ENCODE measurements at regions not wholly inside any gene's neighbourhood (a gene's known extent, or its start where the extent isn't known, plus 50 kb on each side); places are given as distances from the start of the nearest gene placed in this dataset.

DNA sequence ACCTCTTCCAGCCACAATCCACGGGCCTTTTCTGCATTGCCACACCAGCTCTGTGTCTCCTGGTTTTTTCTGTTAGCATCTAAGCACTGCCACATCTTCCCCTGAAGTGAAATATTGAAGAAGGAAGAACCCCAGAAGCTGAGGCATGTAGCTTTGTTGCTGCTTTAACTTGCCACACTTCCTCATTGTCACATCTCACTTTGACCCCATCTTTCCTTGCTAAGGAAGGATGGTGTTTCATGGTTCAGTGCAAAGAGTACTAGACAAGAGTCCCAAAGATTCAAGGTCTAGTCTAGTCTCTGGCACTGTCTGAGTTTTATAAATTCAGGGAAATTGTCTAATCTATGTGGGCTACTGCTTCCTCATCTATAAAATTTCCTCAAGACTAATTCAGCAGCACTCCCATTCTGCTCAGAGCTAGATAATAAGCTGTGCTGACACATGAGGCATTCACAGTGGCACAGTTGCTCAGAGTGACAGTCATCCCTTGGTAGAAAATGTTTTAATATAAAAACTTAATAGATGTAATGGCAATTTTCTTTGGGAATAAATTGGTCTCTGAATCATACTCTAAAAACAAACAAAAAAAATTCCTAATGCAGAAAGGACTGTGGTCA lies 483.0 kb upstream of the ID2 start:
- Mint-ChIP-seq H3K4me3 (no peak overlapping the region), H3K4me1 (peaks cover 2% of the 10 kb centered on the region)

DNA sequence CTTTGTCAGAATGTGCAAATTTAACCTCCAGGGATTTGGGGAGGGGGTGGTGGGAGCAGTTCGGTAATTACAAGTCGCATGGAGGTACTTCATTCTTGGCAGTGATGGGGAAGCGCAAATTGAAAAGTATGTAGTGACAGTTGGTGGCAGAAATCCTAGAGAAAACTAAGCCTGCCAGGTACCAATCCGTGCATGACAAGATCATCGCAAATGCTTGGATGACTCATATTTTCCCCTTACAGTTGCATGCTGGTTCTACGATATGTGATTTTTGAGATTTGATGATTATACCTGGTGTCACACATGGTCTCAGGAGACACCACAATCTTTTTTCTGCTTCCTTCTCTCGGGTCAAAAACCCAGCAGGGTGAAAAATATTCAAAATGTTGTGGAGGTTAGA lies 479.7 kb upstream of the ID2 start:
- no peaks in the 10 kb centered on the region for H3K36me3 Mint-ChIP-seq (ENCODE audit: low read depth)
- no peaks in the 10 kb centered on the region for H3K4me1 Mint-ChIP-seq
- H3K9me3 Mint-ChIP-seq, result peaks cover 12% of the 10 kb centered on the region
- H3K27ac Mint-ChIP-seq, result no peak overlapping the region
- peaks cover 20% of the 10 kb centered on the region for H3K27me3 Mint-ChIP-seq (ENCODE audit: low read depth)
- TF ChIP-seq, protein P1, sequence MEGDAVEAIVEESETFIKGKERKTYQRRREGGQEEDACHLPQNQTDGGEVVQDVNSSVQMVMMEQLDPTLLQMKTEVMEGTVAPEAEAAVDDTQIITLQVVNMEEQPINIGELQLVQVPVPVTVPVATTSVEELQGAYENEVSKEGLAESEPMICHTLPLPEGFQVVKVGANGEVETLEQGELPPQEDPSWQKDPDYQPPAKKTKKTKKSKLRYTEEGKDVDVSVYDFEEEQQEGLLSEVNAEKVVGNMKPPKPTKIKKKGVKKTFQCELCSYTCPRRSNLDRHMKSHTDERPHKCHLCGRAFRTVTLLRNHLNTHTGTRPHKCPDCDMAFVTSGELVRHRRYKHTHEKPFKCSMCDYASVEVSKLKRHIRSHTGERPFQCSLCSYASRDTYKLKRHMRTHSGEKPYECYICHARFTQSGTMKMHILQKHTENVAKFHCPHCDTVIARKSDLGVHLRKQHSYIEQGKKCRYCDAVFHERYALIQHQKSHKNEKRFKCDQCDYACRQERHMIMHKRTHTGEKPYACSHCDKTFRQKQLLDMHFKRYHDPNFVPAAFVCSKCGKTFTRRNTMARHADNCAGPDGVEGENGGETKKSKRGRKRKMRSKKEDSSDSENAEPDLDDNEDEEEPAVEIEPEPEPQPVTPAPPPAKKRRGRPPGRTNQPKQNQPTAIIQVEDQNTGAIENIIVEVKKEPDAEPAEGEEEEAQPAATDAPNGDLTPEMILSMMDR (IDR thresholded peaks at IDR 0.05; ENCODE audit: unreplicated experiment in 3 of 3), result no peak
- H3K4me3 Mint-ChIP-seq, result no peak overlapping the region

More for the DNA sequence above, 483.0 kb upstream of the ID2 start:
- Mint-ChIP-seq H3K27ac (no peak overlapping the region), H3K36me3 (ENCODE audit: low read depth) (no peaks in the 10 kb centered on the region), H3K27me3 (ENCODE audit: low read depth) (peaks cover 21% of the 10 kb centered on the region), H3K9me3 (peaks cover 5% of the 10 kb centered on the region)
- TF ChIP-seq, protein P1 (IDR thresholded peaks at IDR 0.05; ENCODE audit: unreplicated experiment in 3 of 3), result no peak

DNA sequence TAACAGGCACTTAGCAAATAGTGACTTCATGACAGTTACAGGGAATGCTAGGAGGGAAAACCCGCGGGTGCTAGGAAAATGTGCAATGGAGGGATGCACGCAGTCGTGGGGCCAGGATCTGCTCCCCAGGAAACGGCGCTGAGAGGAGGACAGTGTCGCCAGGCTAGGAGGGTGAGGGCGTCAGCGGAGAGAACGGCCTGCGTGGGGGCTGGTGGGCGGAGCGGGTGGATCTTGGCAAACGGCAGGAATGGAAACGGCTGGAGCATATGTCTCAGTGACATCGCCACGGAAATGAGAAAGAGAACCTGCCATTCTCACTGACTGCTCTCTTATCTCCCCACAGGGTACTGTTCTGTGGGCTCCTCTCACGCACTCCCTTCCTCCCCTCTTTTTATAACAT lies 478.5 kb upstream of the ID2 start:
- Mint-ChIP-seq H3K4me1 (no peaks in the 10 kb centered on the region), H3K4me3 (no peak overlapping the region), H3K27ac (no peak overlapping the region), H3K9me3 (peaks cover 23% of the 10 kb centered on the region), H3K27me3 (ENCODE audit: low read depth) (peaks cover 15% of the 10 kb centered on the region), H3K36me3 (ENCODE audit: low read depth) (peaks cover 5% of the 10 kb centered on the region)
- TF ChIP-seq, protein P1 (IDR thresholded peaks at IDR 0.05; ENCODE audit: unreplicated experiment in 3 of 3), result no peak

DNA sequence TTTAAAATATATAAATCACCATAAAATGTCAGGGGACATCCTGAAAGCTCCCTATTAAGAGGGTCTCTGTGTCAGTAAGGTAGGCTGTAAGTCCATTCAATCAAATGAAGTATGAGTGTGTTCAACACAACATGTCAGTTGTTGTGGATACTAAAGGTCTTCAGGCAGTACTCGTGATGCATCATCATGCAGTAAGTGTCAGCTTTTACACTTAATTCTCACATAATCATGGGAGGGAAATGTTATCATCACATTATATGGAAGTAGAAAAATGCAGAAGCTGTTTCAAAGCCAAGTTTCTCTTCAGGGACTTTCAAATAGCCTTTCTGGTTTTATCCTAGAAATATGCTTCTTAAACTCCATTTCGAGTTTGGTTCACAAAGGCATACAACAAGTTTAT lies 477.1 kb upstream of the ID2 start:
- H3K27ac Mint-ChIP-seq, result no peak overlapping the region
- H3K9me3 Mint-ChIP-seq, result peaks cover 28% of the 10 kb centered on the region
- no peaks in the 10 kb centered on the region for H3K4me1 Mint-ChIP-seq
- no peak overlapping the region for H3K4me3 Mint-ChIP-seq
- peaks cover 5% of the 10 kb centered on the region for H3K36me3 Mint-ChIP-seq (ENCODE audit: low read depth)
- H3K27me3 Mint-ChIP-seq (ENCODE audit: low read depth), result peaks cover 12% of the 10 kb centered on the region
- TF ChIP-seq, protein P1 (IDR thresholded peaks at IDR 0.05; ENCODE audit: unreplicated experiment in 3 of 3), result no peak

DNA sequence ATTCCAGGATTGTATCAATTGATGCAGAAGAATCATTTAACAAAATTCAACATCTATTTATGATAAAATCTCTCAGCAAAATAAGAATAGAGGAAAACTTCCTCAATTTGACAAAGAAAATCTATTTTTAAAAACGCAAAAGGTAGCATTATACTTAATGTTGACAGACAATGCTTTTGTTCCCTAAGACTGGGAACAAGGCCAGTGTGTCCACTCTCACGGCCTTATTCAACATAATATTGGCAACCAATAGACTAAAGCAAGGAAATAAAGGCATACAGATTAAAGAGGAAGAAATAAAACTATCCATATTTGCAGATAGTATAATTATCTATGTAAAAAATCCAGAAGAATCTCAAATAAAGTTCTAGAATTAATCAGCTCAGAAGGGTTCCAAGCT lies 472.4 kb upstream of the ID2 start:
- no peaks in the 10 kb centered on the region for H3K4me1 Mint-ChIP-seq
- H3K27me3 Mint-ChIP-seq (ENCODE audit: low read depth), result no peaks in the 10 kb centered on the region
- TF ChIP-seq, protein P1 (IDR thresholded peaks at IDR 0.05; ENCODE audit: unreplicated experiment in 3 of 3), result no peak
- H3K27ac Mint-ChIP-seq, result no peak overlapping the region
- peaks cover 5% of the 10 kb centered on the region for H3K36me3 Mint-ChIP-seq (ENCODE audit: low read depth)
- peaks cover 33% of the 10 kb centered on the region for H3K9me3 Mint-ChIP-seq
- H3K4me3 Mint-ChIP-seq, result no peak overlapping the region

DNA sequence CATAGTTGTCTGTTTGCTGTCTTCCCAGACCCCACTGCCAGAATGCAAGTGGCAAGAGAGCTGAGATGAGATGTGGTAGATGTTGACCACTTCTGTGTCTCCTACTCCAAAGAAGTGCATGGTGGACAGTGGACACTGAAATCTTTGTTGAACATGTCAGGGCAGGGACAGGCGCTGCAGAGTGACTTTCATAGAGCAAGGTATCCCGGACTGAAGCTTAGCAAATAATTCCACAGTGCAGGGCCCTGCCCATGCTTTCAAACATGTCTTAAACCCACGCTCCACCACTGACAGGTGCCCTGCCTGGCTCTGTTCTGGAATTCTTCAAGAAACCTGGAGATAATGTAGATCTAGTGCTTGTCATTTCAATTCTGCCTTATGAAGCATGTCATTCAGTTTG lies 470.5 kb upstream of the ID2 start:
- no peak overlapping the region for H3K27ac Mint-ChIP-seq
- TF ChIP-seq, protein P1 (IDR thresholded peaks at IDR 0.05; ENCODE audit: unreplicated experiment in 3 of 3), result no peak
- peaks cover 5% of the 10 kb centered on the region for H3K36me3 Mint-ChIP-seq (ENCODE audit: low read depth)
- H3K27me3 Mint-ChIP-seq (ENCODE audit: low read depth), result no peaks in the 10 kb centered on the region
- peaks cover 6% of the 10 kb centered on the region for H3K4me1 Mint-ChIP-seq
- H3K9me3 Mint-ChIP-seq, result peaks cover 31% of the 10 kb centered on the region
- no peak overlapping the region for H3K4me3 Mint-ChIP-seq

Data from nephron (organoid).